COLO668 (cell line): ENCODE measurements at regions not wholly inside any gene's neighbourhood (a gene's known extent, or its start where the extent isn't known, plus 50 kb on each side); places are given as distances from the start of the nearest gene placed in this dataset.

ENCODE experiments used
- DNase-seq: peaks from one replicate; lab custom pipeline; 2025; ENCODE audit not compliant: unreplicated experiment; lab: John Stamatoyannopoulos, UW

- DNase-seq = no peak
These were observed 247.9 kb upstream of the PCDH15 start for GRCh38 chr10:55048830-55049498.

GRCh38 chr10:55043540-55043939 is 242.5 kb upstream of the PCDH15 start:
- no peak for DNase-seq

- DNase-seq = no peak
These were observed 232.0 kb upstream of the PCDH15 start for GRCh38 chr10:55033061-55033460.

GRCh38 chr10:55024713-55025112 is 223.7 kb upstream of the PCDH15 start:
- DNase-seq = no peak

GRCh38 chr10:55019439-55019838 is 218.4 kb upstream of the PCDH15 start:
- no peak for DNase-seq

- DNase-seq = no peak
These were observed 212.3 kb upstream of the PCDH15 start for GRCh38 chr10:55013318-55013717.

GRCh38 chr10:55002420-55002819 is 201.4 kb upstream of the PCDH15 start:
- DNase-seq = no peak

GRCh38 chr10:55001422-55001821 is 200.4 kb upstream of the PCDH15 start:
- DNase-seq = no peak

GRCh38 chr10:54993148-54993547 is 192.1 kb upstream of the PCDH15 start:
- no peak for DNase-seq

GRCh38 chr10:54985732-54986131 is 184.7 kb upstream of the PCDH15 start:
- no peak for DNase-seq

- no peak for DNase-seq
These were observed 182.2 kb upstream of the PCDH15 start for GRCh38 chr10:54983255-54983654.

- no peak for DNase-seq
These were observed 161.3 kb upstream of the PCDH15 start for GRCh38 chr10:54962134-54962900.

- no peak for DNase-seq
These were observed 160.0 kb upstream of the PCDH15 start for GRCh38 chr10:54961040-54961439.

GRCh38 chr10:54958844-54959243 is 157.8 kb upstream of the PCDH15 start:
- no peak for DNase-seq

- DNase-seq = no peak
These were observed 146.6 kb upstream of the PCDH15 start for GRCh38 chr10:54947605-54948004.

GRCh38 chr10:54940418-54940817 is 139.4 kb upstream of the PCDH15 start:
- no peak for DNase-seq

- DNase-seq = no peak
These were observed 113.0 kb upstream of the PCDH15 start for GRCh38 chr10:54914049-54914448.

GRCh38 chr10:54909165-54909564 is 108.1 kb upstream of the PCDH15 start:
- no peak for DNase-seq

- DNase-seq = no peak
These were observed 107.0 kb upstream of the PCDH15 start for GRCh38 chr10:54908019-54908418.

- no peak for DNase-seq
These were observed 105.9 kb upstream of the PCDH15 start for GRCh38 chr10:54906940-54907339.

GRCh38 chr10:54905578-54906192 is 104.7 kb upstream of the PCDH15 start:
- no peak for DNase-seq

- DNase-seq = no peak
These were observed 103.8 kb upstream of the PCDH15 start for GRCh38 chr10:54904833-54905232.
